HG03039 (cell line): ENCODE measurements at regions not wholly inside any gene's neighbourhood (a gene's known extent, or its start where the extent isn't known, plus 50 kb on each side); places are given as distances from the start of the nearest gene placed in this dataset.

Source experiments
- ATAC-seq: cut with Tn5 transposase; IDR thresholded peaks from one replicate; pipeline ENCODE4 v1.9.1; 2021; ENCODE audit warnings: mild to moderate bottlenecking, moderate library complexity; ENCODE audit not compliant: unreplicated experiment

DNA sequence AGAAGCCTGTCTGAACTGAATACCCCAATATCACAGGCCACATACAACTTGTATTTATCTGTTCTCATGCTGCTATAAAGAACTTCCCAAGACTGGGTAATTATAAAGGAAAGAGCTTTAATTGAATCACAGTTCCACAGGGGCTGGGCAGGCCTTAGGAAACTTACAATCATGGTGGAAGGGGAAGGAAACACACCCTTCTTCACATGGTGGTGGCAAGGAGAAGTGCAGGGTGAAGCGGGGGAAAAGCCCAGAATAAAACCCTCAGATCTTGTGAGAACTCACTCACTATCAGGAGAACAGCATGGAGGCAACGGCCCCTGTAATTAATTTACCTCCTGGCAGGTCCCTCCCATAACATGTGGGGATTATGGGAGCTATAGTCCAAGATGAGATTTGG is 50.3 kb upstream of the FNDC1 start:
- no peak for ATAC-seq

DNA sequence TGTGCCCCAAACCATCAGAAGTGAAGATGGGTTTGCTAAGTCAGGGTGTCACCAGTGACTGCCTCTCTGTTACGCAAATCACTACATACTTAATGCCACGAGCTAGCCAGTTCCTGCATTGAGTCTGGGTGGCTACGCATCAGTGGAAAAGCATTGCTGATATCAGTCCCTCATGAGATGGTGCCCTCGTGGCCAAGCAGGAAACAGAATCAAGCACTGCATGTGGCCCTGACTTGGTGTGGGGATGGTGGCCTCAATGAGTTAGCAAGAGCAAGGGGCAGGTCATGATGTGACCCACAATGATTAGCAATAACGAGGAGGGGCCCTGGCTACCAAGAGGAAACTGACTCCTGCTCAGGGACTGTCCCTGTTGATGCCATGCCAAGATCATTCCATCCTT is 51.6 kb upstream of the FNDC1 start:
- no peak for ATAC-seq

DNA sequence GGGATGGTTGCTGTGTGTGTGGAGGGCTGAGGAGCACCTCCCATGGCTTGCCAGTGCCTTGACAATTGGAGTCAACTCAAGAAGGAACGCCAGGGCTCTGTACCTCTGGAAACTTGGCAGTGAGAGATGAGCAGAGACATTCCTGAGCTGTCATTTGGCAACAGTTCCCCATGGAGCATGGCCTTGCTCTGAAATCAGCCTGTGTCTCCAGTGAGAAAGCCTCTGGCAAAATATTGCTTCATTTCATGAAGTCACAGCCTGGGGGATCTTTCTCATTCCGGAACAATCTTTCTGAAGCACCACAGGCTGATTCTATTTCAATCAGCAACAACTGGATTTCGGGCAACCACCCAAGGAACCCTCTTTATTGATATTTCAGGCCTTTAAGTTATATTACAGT is 52.2 kb upstream of the FNDC1 start:
- ATAC-seq, result no peak

DNA sequence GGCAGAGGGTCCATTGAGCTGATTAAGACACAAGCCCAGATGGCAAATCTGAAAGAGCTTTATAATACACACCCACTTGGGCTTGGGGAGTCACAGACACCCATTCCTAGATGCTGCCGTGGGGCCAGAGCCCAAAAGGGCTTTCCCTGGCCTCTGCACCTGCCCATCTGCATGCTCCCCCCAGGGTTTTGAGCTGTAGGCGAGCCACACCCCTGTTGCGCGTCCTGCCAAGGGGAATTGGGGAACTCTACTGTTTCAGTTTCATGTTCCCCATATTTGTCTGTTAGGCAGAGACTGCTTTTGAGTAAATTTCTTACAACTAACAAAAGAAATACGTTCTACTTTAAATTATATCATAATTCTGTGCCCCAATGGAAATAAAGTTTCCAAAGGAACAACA is 52.9 kb upstream of the FNDC1 start:
- peak; percentile 55 for ATAC-seq

DNA sequence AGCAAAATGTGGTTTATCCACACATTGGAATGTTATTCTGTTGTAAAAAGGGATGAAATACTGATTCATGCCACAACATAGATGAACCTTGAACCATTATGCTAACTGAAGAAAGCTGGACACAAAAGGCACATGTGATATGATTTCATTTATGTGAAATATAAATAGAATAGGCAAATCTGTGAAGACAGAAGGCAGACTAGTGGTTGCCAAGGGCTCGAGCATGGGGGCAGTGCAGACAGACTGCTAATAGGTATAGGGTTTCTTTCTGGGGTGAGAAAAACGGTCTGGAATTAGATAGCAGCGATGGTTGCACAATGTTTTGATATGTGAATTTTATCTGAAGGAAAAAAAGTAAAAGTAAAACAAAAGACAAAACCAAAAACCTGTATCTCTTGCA is 54.6 kb upstream of the FNDC1 start:
- no peak for ATAC-seq

DNA sequence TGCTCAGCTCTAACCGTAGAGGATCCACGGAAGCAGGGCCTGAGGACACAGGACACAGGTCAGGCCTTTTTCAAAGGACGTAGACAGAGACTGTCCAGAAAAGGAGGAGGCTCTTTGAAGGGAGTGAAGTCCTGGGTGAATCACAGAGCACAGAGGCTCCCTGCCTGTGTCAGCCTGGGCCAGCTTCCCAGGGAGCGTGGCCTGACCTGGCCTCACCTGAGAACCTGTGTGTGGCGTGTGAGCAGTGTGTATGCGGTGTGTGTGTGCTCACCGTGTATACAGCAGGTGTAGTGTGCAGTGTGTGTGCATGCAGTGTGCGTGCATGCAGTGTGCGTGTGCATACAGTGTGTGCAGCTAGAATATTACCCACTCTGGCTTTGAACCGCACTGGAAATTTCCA is 56.0 kb upstream of the FNDC1 start:
- ATAC-seq, result no peak

DNA sequence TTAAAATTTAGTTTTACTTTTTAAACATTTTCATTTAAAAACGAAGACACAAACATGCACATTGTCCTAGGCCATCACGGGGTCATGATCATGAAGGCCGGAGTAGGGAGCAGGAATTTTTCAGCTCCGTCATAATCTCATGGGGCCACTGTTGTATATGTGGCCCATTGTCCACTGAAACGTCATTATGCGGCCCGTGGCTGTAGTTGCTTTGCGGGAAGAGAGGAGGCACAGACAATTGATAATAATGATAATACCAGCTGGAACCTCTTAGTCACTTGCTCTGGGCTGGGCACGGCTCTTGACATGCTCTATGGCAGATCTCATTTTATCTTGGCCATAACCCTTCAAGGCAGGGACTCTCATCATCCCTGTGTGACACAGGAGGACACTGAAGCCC is 56.5 kb upstream of the FNDC1 start:
- no peak for ATAC-seq

DNA sequence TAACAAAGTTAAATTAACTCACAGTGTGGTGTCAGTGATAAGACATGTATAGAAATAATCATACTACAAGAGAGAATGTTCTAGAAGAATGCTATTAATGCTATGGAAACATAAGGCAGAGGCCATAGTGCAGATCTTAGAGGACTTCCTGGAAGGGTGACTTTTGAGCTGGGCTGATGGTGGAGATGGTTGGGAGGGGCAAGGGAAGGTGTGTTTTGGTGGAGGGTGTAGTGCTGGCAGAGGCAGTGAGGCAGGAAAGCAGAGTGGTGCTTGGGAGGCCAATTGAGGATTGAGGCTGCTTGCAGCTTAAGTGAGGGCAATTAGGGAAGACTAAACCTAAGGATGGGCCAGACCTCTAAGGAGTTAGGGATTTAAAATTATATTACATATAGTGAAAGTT is 58.5 kb upstream of the FNDC1 start:
- no peak for ATAC-seq

DNA sequence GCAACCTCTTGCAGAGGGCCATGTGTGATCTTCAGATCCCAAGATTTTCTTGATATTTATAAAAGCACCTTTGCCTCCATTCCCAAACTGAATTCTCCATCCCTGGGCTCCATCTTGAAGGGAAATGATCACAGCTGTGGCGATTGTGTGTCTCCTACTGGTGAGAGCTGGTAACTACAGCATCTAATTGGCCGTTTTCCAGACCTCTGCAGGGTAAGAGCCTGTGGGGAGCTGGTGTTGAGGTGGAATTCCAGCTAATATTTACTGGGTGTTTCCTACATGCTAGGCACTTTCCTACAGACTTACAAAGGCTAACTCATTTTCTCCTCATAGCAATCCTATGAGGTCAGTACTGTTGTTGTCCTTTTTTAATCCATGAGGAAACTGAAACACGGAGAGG is 59.2 kb upstream of the FNDC1 start:
- no peak for ATAC-seq

DNA sequence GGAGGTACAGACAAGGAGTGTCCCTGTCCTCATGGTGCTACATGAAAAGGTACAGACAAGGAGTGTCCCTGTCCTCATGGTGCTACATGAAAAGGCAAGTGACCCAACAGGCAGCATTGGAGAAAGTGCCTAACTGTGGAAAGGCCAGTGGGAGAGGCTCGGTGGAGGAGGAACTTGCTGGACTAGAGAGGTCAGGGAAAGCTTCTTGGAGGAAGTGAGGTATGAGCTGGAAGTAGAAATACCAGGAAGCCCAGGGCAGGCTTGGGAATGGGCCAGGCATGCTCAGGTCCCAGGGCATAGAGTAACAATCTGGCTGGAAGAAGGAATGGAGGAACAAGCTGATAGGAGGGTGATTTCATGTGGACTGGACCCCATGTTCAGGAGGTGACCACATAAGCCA is 59.8 kb upstream of the FNDC1 start:
- no peak for ATAC-seq

DNA sequence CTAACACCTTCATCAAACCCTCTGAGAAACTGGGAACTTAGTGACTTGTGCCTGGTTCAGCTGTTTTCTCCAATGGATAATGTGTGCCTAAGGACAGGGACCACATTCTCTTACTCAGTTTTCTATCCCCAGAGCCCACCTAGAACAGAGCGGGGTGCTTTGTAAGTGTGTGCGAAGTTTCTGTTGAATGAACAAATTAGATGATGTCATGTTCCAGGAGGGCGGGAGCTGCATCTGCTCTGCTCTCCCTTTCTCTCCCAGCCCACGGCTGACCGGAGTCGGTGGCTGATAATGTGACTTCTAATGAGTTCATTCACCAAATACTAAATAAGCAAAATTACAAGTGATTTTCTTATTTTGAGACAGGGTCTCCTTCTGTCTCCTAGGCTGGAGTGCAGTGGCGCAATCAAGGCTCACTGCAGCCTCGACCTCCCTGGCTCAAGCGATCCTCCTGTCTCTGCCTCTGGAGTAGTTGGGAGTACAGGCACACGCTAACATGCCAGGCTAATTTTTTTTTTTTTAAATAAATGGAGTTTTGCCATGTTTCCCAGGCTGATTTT is 60.7 kb upstream of the FNDC1 start:
- no peak for ATAC-seq

DNA sequence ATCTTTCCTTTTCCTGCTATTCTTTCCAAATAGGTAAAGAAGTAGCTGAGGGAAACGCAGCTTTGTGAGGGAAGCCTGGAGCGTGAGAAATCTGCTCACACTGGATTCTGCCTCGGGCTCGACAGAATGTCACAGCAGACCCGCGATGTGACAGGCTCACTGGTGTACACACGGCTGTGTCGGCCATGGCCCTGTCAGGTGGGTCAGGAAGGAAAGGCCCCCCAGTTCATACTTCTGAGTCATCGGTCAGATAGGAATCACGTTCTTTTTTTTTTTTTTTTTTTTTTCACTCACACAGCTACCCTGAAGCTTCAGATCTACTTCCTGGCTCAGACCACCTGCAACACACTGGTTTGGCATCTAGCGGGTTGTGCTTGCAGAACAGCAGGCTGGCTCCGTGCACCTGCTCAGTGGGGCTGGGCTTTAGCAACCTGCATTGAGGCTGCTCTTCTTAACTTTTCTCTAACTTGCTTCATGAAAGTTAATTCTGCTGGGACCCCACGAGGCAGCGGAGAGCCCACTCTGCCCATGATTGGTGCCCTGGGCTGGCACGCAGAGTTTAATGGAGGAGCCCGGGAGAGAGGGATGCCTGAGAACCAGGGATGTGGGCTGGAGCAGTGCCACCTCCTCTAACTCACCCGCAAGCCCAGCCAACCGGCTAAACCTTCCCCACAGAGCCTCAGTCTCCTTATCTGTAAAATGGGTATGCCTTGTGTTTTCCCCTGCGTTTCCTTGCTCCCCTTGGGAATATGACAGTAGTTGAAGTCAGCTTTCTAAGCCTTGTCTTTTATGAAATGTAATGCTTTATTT is 61.5 kb upstream of the FNDC1 start:
- no peak for ATAC-seq

DNA sequence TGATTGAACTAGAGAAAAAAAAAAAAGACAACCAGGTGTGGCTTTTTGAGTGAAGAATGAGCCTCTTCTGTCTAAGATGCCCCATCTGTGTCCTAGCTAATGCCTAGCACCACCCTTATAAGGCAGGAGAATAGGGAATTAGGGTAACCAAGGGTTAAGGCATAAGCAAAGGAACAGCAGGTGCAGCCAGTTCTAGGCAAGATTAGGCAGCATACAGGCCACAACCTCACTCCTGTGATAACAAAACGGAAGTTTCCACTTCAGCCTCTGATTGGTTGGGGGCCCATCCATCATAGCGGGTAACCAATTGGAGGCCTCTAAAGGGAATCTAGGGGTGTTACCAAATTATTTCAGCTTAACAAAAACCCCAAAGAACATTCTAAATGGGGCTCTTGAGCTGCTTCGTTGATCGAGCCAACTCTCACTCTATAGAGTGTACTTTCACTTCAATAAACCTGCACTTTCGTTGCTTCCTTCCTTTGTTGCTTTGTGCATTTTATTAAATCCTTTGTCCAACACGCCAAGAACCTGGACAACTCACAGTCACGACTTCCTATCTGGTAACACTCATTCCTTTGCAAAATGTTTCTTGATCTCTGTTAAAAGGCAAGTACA is 61.9 kb upstream of the TAGAP start:
- peak; percentile 82 for ATAC-seq

DNA sequence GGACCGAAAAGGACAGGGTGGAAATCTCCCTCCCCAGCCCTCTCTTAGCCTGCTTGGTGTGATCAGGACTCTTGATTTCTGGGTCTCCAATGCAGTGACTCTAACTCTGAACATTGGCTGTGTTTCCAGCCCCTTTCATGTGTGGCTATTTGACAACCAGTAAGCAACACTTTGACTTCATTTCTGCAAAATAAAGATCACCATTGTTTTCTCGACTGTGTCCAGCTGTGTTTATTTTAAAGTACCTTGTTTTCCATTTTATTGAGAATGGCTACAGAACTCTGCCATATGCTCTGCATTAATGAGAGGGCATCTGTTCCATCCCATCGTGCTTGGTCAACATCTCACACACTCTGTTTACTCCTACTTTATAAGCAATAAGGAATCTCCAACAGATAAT is 60.9 kb upstream of the TAGAP start:
- no peak for ATAC-seq

DNA sequence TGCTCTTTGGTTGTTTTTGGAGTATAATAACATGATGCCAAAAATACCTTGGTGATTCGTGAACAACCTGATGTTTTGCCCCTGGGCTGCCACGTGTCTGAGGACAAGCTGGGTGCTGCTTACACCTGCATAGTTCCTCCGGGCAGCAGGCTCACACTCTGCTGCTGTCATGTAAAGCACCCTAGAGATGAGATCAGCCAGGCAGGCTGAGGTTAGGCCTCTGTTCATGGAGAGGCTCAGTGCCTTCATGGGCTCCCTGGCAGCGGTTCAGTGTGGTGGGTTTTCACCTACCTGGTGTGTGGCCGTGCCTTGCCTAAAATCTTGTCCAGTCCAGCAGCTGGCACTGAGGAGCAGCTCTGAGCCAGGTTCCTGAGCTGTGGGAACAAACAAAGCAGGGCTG is 60.1 kb upstream of the TAGAP start:
- ATAC-seq, result no peak

DNA sequence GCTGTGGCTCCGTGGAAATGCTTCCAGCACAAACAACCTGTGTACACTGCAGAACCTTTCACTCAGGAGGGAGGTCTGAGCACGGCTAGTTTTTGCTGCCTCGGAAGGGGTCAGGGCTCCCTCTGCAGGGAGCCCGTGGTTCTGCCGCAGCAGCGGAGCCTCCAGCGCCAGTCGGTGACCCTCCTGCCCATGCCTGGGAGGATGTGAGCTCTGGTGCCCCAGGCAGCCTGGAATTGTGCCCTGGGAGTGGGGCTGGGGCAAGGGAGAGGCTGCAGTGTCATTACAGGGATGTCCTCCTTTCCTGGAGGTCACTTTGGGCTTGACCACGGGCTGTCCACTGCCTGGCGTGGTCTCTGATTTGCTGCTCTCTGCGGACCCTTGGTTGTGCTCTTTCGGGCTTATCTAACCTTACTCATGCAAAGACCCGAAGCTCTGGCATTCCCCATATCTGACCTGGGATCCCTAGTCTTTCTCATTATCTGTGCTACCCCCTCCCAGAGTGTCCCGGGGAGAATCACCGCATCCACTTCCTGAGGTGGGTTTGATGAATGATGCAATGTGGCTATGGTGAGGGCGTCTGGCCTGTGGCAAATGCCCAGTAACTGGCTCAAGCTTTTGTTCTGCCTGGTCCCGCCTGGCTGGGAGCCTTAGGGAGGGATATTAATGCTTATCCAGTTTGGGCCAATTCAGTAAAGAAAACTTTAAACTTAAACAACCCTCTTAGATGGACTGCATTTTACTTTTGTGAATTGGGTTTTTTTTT is 59.6 kb upstream of the TAGAP start:
- peak; percentile 54 for ATAC-seq

DNA sequence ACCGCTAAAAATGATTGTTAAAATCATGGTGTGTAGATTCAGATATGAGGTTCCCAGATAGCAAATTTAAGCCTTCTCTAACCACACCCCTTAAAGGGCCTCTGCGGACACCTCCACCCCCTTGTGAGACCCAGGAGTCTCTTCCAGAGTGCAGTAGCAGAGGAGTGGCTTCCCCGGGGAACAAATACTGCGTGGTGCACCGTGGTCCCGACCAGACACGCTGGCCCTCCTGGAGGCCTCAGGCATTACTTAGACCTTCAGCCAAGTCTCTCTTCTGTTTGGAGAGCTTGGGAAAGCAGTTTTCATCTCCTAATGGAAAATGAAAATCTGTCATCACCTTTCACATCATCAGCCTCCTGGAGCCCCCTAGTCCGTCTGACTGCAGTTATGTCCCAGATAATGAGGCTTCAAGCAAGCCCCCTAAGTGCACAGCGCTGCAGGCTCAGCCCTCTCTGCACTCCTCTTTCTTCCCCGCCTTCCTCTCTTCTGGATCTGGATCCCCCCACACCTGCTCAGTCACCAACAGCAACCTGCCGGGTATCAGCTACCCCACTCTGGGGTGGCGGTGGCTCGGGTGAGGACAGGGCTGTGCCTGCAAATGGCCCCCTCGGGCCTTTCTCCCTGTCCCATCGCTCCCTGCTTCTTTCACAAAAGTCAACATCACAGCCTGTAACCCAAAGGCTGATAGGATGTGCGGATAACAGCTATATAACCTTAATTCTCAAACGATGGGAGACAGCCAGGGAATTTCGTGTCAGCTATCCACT is 58.8 kb upstream of the TAGAP start:
- no peak for ATAC-seq

DNA sequence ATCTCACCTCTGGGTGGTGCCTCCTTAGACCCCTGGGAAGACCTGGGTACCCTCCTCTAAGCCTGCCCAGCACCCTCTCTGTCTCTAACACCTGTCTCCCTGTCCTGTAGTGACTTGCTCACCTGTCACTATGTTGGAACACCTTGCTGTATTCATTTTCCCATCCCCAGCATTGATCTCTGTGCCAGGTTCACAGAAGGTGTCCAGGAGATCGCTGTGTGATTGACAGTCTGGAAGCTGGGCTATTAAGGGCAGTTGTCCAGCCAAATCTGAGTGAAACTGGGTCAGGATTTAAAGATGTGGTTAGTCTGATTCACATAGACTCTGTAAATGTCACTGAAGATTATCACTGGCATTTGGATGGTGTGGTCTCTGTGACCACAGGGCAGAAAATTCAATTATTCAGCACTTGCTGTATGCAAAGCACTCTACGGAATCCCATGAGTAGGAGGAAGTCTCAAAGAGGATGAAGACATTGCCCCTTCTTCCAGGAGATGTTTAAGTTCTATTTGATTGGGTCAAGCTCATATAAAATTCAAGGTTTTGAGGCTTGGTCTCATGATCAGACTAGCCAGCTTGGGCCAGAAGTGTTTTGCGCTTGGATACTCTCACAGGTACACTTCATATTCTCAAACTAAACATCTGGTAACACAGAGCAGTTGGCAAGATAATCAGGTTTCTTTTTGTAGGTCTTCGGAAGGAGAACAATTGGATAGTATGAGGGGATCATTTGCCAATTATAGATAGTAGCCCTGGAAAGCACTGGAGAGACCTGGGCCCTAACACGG is 57.8 kb upstream of the TAGAP start:
- ATAC-seq, result no peak

DNA sequence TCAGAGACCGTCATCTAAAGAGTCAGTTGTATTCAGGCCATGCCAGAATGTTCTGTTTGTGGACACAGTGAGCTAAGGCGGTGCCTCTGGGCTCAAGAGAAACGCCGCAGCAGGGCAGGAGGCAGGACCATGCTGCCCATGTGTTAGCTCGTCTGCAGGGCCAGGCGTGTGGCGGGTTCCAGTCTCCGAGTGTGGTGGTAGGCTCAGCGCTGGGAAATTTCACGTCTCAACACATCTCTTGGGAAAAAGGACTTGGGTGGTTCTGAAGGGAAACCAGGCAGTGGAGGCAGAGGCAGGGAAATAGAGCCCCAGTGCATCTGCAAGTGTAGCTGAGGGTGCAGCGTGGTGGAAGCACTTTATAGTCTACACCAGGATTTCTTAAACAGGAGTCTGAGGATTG is 56.9 kb upstream of the TAGAP start:
- ATAC-seq, result no peak
